Uterus (tissue), 3 donors: ENCODE measurements at regions not wholly inside any gene's neighbourhood (a gene's known extent, or its start where the extent isn't known, plus 50 kb on each side); places are given as distances from the start of the nearest gene placed in this dataset.
"Not testable (repeated sequence)": the region's sequence is repeated elsewhere in the genome, so short reads cannot be mapped to it uniquely, and the experiment has no call there.

Experiments used
- DNase-seq, 2 donors: peaks; one replicate each; pipeline ENCODE4 v3.0.0-alpha.2; 2019 to 2020
- H3K27ac ChIP-seq, 2 donors: fragments of 200-600 bp; sonication (generic); 1 replicate in 1 of 2; 2 replicates in 1 of 2; pipeline ENCODE4 v1.5.1; 2016 to 2018
- H3K27me3 ChIP-seq, 2 donors: fragments of 200-600 bp; sonication (generic); one replicate each; pipeline ENCODE4 v1.5.1; 2018 to 2019; ENCODE audit warnings: control low read depth in 1 of 2
- H3K36me3 ChIP-seq, 2 donors: fragments of 200-600 bp; sonication (generic); one replicate each; pipeline ENCODE4 v1.5.1; 2019; ENCODE audit warnings: control low read depth in 1 of 2
- H3K4me1 ChIP-seq, 2 donors: fragments of 200-600 bp; sonication (generic); one replicate each; pipeline ENCODE4 v1.5.1; 2018 to 2019; ENCODE audit warnings: control low read depth in 1 of 2
- H3K4me3 ChIP-seq, 2 donors: fragments of 200-600 bp; sonication (generic); 1 replicate in 1 of 2; 2 replicates in 1 of 2; pipeline ENCODE4 v1.5.1; 2018 to 2019; ENCODE audit warnings: mild to moderate bottlenecking in 1 of 2
- H3K9me3 ChIP-seq, 2 donors: fragments of 200-600 bp; sonication (generic); one replicate each; pipeline ENCODE4 v1.5.1; 2019; ENCODE audit warnings: control low read depth in 1 of 2
- POLR2A ChIP-seq, 2 donors: fragments of 450-650 bp; IDR thresholded peaks; one replicate each; pipeline ENCODE4 v1.6.1; 2016; ENCODE audit warnings: antibody characterized with exemption in 2 of 2, mild to moderate bottlenecking in 1 of 2, moderate library complexity in 1 of 2
- intact Hi-C: fragments of 100-400 bp; cut with DNase I; formaldehyde crosslinking; loops from one replicate; pipeline ENCODE4 v1.15.1; 2023; ENCODE audit warnings: low total_unique reads
- TF ChIP-seq, protein P1 (sequence below), 4 experiments: fragments of 200-600 bp in 2 of 4; fragments of 450-650 bp in 2 of 4; sonication (generic) in 2 of 4; IDR thresholded peaks; one replicate each; pipeline ENCODE4 v1.5.1; 2016 to 2019; ENCODE audit warnings: antibody characterized with exemption in 4 of 4, mild to moderate bottlenecking in 2 of 4, moderate library complexity in 1 of 4
- donor health status: DM: yes; HTN: yes; CAD: no.

DNA sequence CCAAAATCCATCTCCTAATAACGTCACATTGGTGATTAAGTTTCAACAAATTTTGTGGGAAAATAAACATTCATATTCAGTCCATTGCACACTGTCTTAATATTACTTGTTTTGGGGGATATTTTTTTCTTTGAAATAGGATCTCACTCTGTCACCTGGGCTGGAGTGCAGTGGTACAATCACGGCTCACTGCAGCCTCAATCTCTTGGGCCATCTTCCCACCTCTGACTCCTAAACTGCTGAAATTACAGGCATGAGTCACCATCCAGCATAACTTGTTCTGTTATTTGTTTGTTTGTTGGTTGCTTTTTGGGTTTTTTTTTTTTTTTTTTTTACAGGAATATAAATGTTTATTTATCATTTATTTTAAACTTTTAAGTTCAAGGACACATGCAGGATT, 556.1 kb upstream of the SLITRK6 start:
- Histone ChIP-seq H3K4me3 (no peak overlapping the region), H3K9me3 (no peaks in the 10 kb centered on the region), H3K36me3 (no peaks in the 10 kb centered on the region), H3K4me1 (no peaks in the 10 kb centered on the region), H3K27me3 (no peaks in the 10 kb centered on the region), H3K27ac (no peak overlapping the region)
- DNase-seq: no peak
- intact Hi-C loops: no loop called here
- TF ChIP-seq POLR2A (IDR thresholded peaks at IDR 0.05): no peak
- TF ChIP-seq, protein P1, sequence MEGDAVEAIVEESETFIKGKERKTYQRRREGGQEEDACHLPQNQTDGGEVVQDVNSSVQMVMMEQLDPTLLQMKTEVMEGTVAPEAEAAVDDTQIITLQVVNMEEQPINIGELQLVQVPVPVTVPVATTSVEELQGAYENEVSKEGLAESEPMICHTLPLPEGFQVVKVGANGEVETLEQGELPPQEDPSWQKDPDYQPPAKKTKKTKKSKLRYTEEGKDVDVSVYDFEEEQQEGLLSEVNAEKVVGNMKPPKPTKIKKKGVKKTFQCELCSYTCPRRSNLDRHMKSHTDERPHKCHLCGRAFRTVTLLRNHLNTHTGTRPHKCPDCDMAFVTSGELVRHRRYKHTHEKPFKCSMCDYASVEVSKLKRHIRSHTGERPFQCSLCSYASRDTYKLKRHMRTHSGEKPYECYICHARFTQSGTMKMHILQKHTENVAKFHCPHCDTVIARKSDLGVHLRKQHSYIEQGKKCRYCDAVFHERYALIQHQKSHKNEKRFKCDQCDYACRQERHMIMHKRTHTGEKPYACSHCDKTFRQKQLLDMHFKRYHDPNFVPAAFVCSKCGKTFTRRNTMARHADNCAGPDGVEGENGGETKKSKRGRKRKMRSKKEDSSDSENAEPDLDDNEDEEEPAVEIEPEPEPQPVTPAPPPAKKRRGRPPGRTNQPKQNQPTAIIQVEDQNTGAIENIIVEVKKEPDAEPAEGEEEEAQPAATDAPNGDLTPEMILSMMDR (IDR thresholded peaks at IDR 0.05): no peak

DNA sequence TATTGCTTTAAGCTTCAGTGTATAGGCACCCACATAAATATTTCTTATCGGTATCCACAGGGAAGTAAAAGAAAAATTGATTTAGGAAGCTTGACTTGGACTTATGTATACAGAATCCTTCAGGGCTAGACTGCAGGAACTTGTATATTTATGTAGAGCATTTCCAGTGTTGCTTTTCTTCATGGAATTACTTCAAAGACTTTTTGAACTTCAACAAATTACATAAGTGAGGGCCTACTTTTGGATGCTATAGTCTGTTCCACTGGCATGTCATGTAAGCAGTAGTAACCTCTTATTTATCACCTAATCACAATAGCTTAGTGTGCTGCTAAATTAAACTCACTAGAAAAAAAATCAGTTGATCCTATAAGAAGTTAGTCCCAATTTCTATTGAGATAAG, 557.9 kb upstream of the SLITRK6 start:
- no peak overlapping the region for H3K27ac ChIP-seq
- intact Hi-C loops: no loop called here
- no peaks in the 10 kb centered on the region for H3K4me1 ChIP-seq
- H3K27me3 ChIP-seq: no peaks in the 10 kb centered on the region
- H3K9me3 ChIP-seq: no peaks in the 10 kb centered on the region
- no peak overlapping the region for H3K4me3 ChIP-seq
- no peaks in the 10 kb centered on the region for H3K36me3 ChIP-seq
- TF ChIP-seq, protein P1 (IDR thresholded peaks at IDR 0.05): no peak
- no peak for TF ChIP-seq POLR2A (IDR thresholded peaks at IDR 0.05)
- no peak for DNase-seq

DNA sequence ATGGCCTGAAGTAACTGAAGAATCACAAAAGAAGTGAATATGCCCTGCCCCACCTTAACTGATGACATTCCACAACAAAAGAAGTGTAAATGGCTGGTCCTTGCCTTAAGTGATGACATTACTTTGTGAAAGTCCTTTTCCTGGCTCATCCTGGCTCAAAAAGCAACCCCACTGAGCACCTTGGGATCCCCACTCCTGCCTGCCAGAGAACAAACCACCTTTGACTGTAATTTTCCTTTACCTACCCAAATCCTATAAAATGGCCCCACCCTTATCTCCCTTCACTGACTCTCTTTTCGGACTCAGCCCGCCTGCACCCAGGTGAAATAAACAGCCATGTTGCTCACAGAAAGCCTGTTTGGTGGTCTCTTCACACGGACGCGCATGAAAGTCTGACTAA, 564.5 kb upstream of the SLITRK6 start:
- H3K4me1 ChIP-seq, H3K4me3 ChIP-seq, intact Hi-C loops, H3K9me3 ChIP-seq, DNase-seq, H3K36me3 ChIP-seq, H3K27me3 ChIP-seq, H3K27ac ChIP-seq: not testable (repeated sequence)

DNA sequence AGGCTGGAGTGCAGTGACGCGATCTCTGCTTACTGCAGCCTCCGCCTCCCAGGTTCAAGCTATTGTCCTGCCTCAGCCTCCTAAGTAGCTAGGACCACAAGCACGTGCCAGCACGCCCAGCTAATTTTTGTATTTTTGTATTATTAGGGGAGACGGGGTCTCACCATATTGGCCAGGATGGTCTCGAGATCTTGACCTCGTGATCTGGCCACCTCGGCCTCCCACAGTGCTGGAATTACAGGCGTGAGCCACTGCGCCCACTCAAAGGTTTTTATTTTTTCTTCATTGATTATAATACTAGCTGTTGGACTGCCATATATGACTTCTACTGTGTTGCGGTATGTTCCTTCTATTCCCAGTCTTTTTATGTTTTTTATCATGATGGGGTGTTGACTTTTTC, 569.7 kb upstream of the SLITRK6 start:
- Histone ChIP-seq H3K36me3 (no peaks in the 10 kb centered on the region), H3K27me3 (no peaks in the 10 kb centered on the region), H3K27ac (no peak overlapping the region), H3K9me3 (no peaks in the 10 kb centered on the region), H3K4me1 (no peaks in the 10 kb centered on the region), H3K4me3 (no peak overlapping the region)
- no peak for TF ChIP-seq POLR2A (IDR thresholded peaks at IDR 0.05)
- TF ChIP-seq, protein P1 (IDR thresholded peaks at IDR 0.05): no peak
- DNase-seq: no peak
- intact Hi-C loops: no loop called here

DNA sequence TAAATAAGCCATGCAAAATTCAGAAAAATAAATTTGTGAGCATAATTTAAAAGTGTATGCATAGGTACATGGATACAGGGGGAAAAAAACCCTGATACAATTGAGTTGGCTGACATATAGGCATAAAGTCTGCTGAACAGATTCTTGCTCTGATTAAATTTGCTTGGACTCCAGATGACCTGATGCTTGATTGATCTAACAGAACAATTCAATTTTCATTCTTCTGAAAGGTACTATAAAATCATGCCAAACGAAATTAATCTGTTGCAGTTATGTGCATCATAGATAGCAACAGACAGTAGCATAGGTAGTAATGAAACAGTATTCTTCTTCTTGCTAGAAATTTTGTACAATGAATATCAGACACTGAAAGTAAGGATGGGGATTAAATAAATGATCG, 578.2 kb upstream of the SLITRK6 start:
- Histone ChIP-seq H3K4me1 (no peaks in the 10 kb centered on the region), H3K27me3 (no peaks in the 10 kb centered on the region), H3K27ac (no peak overlapping the region), H3K9me3 (no peaks in the 10 kb centered on the region), H3K36me3 (no peaks in the 10 kb centered on the region), H3K4me3 (no peak overlapping the region)
- intact Hi-C loops: no loop called here
- TF ChIP-seq, protein P1 (IDR thresholded peaks at IDR 0.05): no peak
- no peak for TF ChIP-seq POLR2A (IDR thresholded peaks at IDR 0.05)
- no peak for DNase-seq

DNA sequence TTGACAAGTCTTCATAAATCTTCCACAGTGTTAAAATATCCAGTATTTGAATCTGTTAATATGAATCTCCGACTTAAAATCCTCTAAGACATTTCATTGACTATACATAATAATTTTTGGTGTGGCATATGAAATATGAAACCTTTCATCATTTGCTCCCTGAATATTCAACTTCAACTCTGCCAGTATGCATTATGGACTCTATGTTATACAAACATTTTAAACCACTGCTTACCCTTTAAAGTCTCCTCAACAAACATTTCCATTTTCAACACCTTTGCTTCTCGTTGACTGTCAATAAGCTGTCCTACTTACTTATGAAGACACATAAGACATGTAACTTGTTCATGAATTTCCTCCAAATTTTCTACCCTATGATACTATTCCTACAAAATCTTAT, 579.4 kb upstream of the SLITRK6 start:
- intact Hi-C loops: no loop called here
- H3K27ac ChIP-seq: no peak overlapping the region
- no peaks in the 10 kb centered on the region for H3K4me1 ChIP-seq
- no peaks in the 10 kb centered on the region for H3K27me3 ChIP-seq
- H3K9me3 ChIP-seq: no peaks in the 10 kb centered on the region
- H3K4me3 ChIP-seq: no peak overlapping the region
- no peak for TF ChIP-seq POLR2A (IDR thresholded peaks at IDR 0.05)
- TF ChIP-seq, protein P1 (IDR thresholded peaks at IDR 0.05): no peak
- no peaks in the 10 kb centered on the region for H3K36me3 ChIP-seq
- DNase-seq: no peak
